PC-9 (cell line): ENCODE measurements at regions not wholly inside any gene's neighbourhood (a gene's known extent, or its start where the extent isn't known, plus 50 kb on each side); places are given as distances from the start of the nearest gene placed in this dataset.
A peak's percentile ranks its signal among the peaks of the same experiment; 100 is the strongest.

Experiments
- BruUV-seq: library from RNA; stranded (reverse); fragments of 400-500 nt; replicated peaks from 2 replicates; lab custom pipeline; 2021; lab: Mats Ljungman, UMichigan
- CTCF ChIA-PET: fragments of 300-600 bp; sonication (Branson Sonifier 250); formaldehyde crosslinking; loops from one replicate; lab custom pipeline; 2022; ENCODE audit warnings: antibody characterized with exemption; lab: Charles Lee
- POLR2A ChIA-PET: fragments of 300-600 bp; sonication (Branson Sonifier 250); formaldehyde crosslinking; loops from one replicate; lab custom pipeline; 2022; ENCODE audit warnings: antibody characterized with exemption; ENCODE audit not compliant: unreplicated experiment; lab: Charles Lee
- DNase-seq, 2 experiments: peaks; one replicate each; pipeline versions ENCODE4 v3.0.0 to v3.0.0-alpha.2; 2015 to 2022; ENCODE audit warnings: mixed read lengths in 1 of 2
- H2AFZ ChIP-seq: fragments of 200-600 bp; sonication (generic); 2 replicates; pipeline ENCODE4 v1.8.1; 2017; ENCODE audit warnings: antibody characterized with exemption
- H3F3A ChIP-seq: fragments of 200-600 bp; sonication (generic); 2 replicates; pipeline ENCODE4 v1.8.1; 2017; ENCODE audit warnings: antibody characterized with exemption, mild to moderate bottlenecking, low read depth; ENCODE audit not compliant: insufficient read depth
- H3K27ac ChIP-seq: fragments of 200-600 bp; sonication (generic); 2 replicates; pipeline ENCODE4 v1.6.1; 2016; ENCODE audit warnings: mixed run types
- H3K27me3 ChIP-seq: fragments of 200-600 bp; sonication (generic); 2 replicates; pipeline ENCODE4 v1.6.1; 2016; ENCODE audit warnings: low read depth, mixed run types; ENCODE audit not compliant: insufficient read depth
- H3K36me3 ChIP-seq: fragments of 200-600 bp; sonication (generic); 2 replicates; pipeline ENCODE4 v1.6.1; 2016; ENCODE audit warnings: low read depth, mixed run types
- H3K4me1 ChIP-seq: fragments of 200-600 bp; sonication (generic); replicated peaks from 2 replicates; pipeline ENCODE4 v1.6.1; 2016; ENCODE audit warnings: mixed run types; ENCODE audit not compliant: insufficient read depth
- H3K4me2 ChIP-seq: fragments of 200-600 bp; sonication (generic); 2 replicates; pipeline ENCODE4 v1.6.1; 2017; ENCODE audit warnings: mixed run types
- H3K4me3 ChIP-seq: fragments of 200-600 bp; sonication (generic); 2 replicates; pipeline ENCODE4 v1.6.1; 2016; ENCODE audit warnings: mixed run types
- H3K79me2 ChIP-seq: fragments of 200-600 bp; sonication (generic); 2 replicates; pipeline ENCODE4 v1.6.1; 2017; ENCODE audit warnings: low read depth, mixed run types
- H3K9me2 ChIP-seq: fragments of 200-600 bp; sonication (generic); 2 replicates; pipeline ENCODE4 v1.8.1; 2017; ENCODE audit warnings: mild to moderate bottlenecking; ENCODE audit not compliant: insufficient read depth
- H3K9me3 ChIP-seq: fragments of 200-600 bp; sonication (generic); 2 replicates; pipeline ENCODE4 v1.8.1; 2016; ENCODE audit warnings: low read depth; ENCODE audit not compliant: insufficient read depth
- H4K20me1 ChIP-seq: fragments of 200-600 bp; sonication (generic); 2 replicates; pipeline ENCODE4 v1.8.1; 2017; ENCODE audit not compliant: insufficient read depth
- EZH2 ChIP-seq: fragments of 200-600 bp; sonication (generic); IDR thresholded peaks from 2 replicates; pipeline ENCODE4 v1.8.0; 2017; ENCODE audit warnings: antibody characterized with exemption, low read depth
- intact Hi-C: fragments of 100-400 bp; cut with micrococcal nuclease; formaldehyde crosslinking; loops from one replicate; pipeline ENCODE4 v1.10.0; 2022; ENCODE audit not compliant: unreplicated experiment
- TF ChIP-seq, protein P1 (sequence below): fragments of 200-600 bp; sonication (generic); conservative IDR thresholded peaks from 2 replicates; pipeline ENCODE4 v1.6.1; 2017; ENCODE audit warnings: mixed run types, antibody characterized with exemption, mild to moderate bottlenecking, moderate library complexity

- Histone ChIP-seq H3K36me3 (no peaks in the 10 kb centered on the region), H3K9me2 (no peaks in the 10 kb centered on the region), H3K4me1 (no peaks in the 10 kb centered on the region), H3K9me3 (no peaks in the 10 kb centered on the region), H3K4me2 (no peak overlapping the region), H3K4me3 (no peak overlapping the region), H4K20me1 (no peaks in the 10 kb centered on the region), H3K27me3 (peaks cover 99% of the 10 kb centered on the region), H3F3A (no peaks in the 10 kb centered on the region), H2AFZ (no peak overlapping the region), H3K79me2 (no peaks in the 10 kb centered on the region), H3K27ac (no peak overlapping the region)
- ChIA-PET POLR2A (no interaction called here), CTCF (no interaction called here)
- TF ChIP-seq, protein P1, sequence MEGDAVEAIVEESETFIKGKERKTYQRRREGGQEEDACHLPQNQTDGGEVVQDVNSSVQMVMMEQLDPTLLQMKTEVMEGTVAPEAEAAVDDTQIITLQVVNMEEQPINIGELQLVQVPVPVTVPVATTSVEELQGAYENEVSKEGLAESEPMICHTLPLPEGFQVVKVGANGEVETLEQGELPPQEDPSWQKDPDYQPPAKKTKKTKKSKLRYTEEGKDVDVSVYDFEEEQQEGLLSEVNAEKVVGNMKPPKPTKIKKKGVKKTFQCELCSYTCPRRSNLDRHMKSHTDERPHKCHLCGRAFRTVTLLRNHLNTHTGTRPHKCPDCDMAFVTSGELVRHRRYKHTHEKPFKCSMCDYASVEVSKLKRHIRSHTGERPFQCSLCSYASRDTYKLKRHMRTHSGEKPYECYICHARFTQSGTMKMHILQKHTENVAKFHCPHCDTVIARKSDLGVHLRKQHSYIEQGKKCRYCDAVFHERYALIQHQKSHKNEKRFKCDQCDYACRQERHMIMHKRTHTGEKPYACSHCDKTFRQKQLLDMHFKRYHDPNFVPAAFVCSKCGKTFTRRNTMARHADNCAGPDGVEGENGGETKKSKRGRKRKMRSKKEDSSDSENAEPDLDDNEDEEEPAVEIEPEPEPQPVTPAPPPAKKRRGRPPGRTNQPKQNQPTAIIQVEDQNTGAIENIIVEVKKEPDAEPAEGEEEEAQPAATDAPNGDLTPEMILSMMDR: no peak
- TF ChIP-seq EZH2: no peak
- intact Hi-C loops: loop anchor here (5.0 kb wide), 1 partner anchor 530 kb away; no protein-coding TSS in a partner anchor
- no peak for DNase-seq
- BruUV-seq: no TSS peak
These were observed 102.3 kb downstream of the EDN3 start for GRCh38 chr20:59402681-59403080.

DNA sequence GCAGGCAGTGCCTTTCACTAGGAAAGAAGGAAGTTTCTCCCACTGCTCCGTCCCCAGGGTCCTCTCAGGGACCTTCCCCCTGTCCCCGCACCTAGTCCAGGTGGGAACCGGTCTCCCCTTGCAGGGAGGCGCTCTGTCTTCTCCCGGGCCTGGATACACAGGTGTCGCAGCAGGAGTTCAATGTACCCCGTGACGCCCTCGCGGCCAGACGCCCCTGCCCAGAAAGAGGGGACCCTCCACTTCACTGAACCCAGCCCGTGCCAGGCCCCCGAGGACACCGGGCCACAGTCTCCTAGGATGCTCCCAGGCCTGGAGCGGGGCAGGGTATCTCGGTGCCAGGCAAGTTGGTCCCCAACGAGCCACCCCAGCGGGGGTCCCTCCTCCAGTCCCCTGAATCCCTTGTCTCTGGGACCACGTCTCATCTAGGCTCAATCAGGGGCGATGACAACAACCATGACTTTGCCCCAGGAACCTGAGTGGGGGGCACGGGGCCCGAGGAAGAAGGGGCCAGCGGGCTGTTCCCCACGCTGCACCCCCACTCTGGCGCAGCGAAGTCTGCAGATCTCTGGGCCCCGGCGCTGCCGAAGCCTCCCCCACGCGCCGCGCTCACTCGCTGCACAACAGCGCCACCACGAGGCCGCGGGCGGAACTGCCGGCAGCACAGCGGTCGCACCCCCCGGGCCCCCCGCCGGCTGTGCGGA, 103.0 kb downstream of the EDN3 start:
- ChIA-PET CTCF (no interaction called here), POLR2A (no interaction called here)
- BruUV-seq: no TSS peak
- intact Hi-C loops: loop anchor here (5.0 kb wide), 1 partner anchor 531 kb away; no protein-coding TSS in a partner anchor
- Histone ChIP-seq H3K79me2 (no peaks in the 10 kb centered on the region), H3K36me3 (no peaks in the 10 kb centered on the region), H3K9me3 (no peaks in the 10 kb centered on the region), H3K9me2 (no peaks in the 10 kb centered on the region), H3K27ac (no peak overlapping the region), H3F3A (no peaks in the 10 kb centered on the region), H3K4me3 (no peak overlapping the region), H3K4me2 (no peak overlapping the region), H2AFZ (no peak overlapping the region), H3K27me3 (peaks cover 99% of the 10 kb centered on the region), H4K20me1 (no peaks in the 10 kb centered on the region), H3K4me1 (no peaks in the 10 kb centered on the region)
- TF ChIP-seq, protein P1: peak; percentile 97
- TF ChIP-seq EZH2: no peak
- DNase-seq: peak in 1 of 2 experiments; percentile 31

DNA sequence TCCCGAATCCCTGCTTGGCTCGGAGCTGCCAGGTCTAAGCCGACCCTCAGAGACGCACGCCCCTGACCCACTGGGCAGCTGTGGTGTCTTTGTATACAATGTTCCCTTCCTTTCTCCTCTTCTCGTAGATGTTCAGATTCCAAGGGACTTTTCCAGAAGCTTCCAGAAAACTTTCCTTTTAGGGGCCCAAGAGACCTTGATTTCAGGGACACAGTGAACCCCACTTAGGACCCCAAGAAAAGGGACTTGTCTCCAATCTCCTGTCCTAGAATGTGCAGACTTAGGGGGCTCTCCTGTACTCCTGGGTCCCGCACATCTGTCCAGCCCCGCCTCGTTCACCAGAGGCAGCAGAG, 103.5 kb downstream of the EDN3 start:
- ChIA-PET POLR2A (no interaction called here), CTCF (no interaction called here)

More for the DNA sequence above, 103.5 kb downstream of the EDN3 start:
- H3K79me2 ChIP-seq: no peaks in the 10 kb centered on the region
- no TSS peak for BruUV-seq
- H3K36me3 ChIP-seq: no peaks in the 10 kb centered on the region
- H3K27ac ChIP-seq: no peak overlapping the region
- H3K4me1 ChIP-seq: no peaks in the 10 kb centered on the region
- peaks cover 99% of the 10 kb centered on the region for H3K27me3 ChIP-seq
- no peak for DNase-seq
- no peaks in the 10 kb centered on the region for H4K20me1 ChIP-seq
- no peak overlapping the region for H2AFZ ChIP-seq
- TF ChIP-seq, protein P1: peak; percentile 39; the same call in 1 of the 2 replicates
- no peak for TF ChIP-seq EZH2
- no peaks in the 10 kb centered on the region for H3F3A ChIP-seq
- H3K9me2 ChIP-seq: no peaks in the 10 kb centered on the region
- no peak overlapping the region for H3K4me3 ChIP-seq
- intact Hi-C loops: loop anchor here (5.0 kb wide), 1 partner anchor 532 kb away; no protein-coding TSS in a partner anchor
- no peak overlapping the region for H3K4me2 ChIP-seq
- no peaks in the 10 kb centered on the region for H3K9me3 ChIP-seq
